ENCODE measurements at regions not wholly inside any gene's neighbourhood (a gene's known extent, or its start where the extent isn't known, plus 50 kb on each side); places are given as distances from the start of the nearest gene placed in this dataset.

DNA sequence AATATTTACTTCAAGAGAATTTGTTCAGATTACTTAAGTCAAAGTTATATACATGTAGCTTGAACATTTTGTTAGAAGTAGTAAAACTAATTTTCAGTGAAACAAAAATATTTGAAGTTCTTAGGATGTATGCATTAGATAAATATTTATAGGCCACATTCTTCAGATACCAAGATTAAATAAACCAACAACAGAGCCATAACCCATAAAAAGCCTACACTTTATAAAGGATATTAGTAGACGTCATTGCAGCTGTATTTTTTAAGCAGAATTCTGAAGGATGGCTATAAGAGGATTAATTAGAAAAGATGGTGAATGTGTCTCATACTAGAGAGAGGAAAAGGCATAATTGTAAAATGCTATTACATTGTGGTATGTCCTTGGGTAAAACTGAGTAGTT is 449.7 kb upstream of the ALCAM start:
- DNase-seq, result no peak
- Mint-ChIP-seq H3K4me3 (no peak overlapping the region), H3K36me3 (ENCODE audit: low read depth) (no peaks in the 10 kb centered on the region), H3K27ac (no peak overlapping the region), H3K4me1 (peaks cover 16% of the 10 kb centered on the region), H3K9me3 (peaks cover 5% of the 10 kb centered on the region), H3K27me3 (ENCODE audit: low read depth, poor library complexity) (no peaks in the 10 kb centered on the region)
- TF ChIP-seq CTCF (IDR thresholded peaks at IDR 0.05), result no peak

DNA sequence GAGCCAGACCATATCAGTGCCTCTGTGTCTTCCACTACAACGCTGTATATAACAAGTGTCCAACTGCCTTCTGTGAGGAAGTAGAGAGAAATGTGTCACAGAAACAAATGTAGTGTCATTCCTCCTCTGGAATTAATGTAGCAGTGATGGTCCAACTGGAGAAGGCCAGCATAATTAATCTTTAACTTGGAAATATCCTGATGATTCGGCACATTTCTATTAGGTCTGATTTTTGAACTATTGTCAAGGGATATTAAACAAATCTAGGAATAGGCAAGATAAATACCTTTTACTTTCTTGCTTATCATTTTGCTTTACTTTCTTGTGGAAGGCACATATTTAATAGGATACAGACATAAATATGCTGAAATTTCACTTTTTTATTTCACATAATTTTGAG is 446.2 kb upstream of the ALCAM start:
- H3K36me3 Mint-ChIP-seq (ENCODE audit: low read depth), result peaks cover 4% of the 10 kb centered on the region
- no peak overlapping the region for H3K4me3 Mint-ChIP-seq
- peaks cover 8% of the 10 kb centered on the region for H3K9me3 Mint-ChIP-seq
- peaks cover 11% of the 10 kb centered on the region for H3K4me1 Mint-ChIP-seq
- peaks cover 3% of the 10 kb centered on the region for H3K27me3 Mint-ChIP-seq (ENCODE audit: low read depth, poor library complexity)
- no peak overlapping the region for H3K27ac Mint-ChIP-seq
- TF ChIP-seq CTCF (IDR thresholded peaks at IDR 0.05), result no peak
- no peak for DNase-seq

GRCh38 chr3:104933972-104934371 is 432.7 kb upstream of the ALCAM start:
- no peak for DNase-seq
- no peaks in the 10 kb centered on the region for H3K4me1 Mint-ChIP-seq
- no peaks in the 10 kb centered on the region for H3K27me3 Mint-ChIP-seq (ENCODE audit: low read depth, poor library complexity)
- no peak overlapping the region for H3K4me3 Mint-ChIP-seq
- no peak for TF ChIP-seq CTCF (IDR thresholded peaks at IDR 0.05)
- H3K27ac Mint-ChIP-seq, result no peak overlapping the region
- peaks cover 27% of the 10 kb centered on the region for H3K9me3 Mint-ChIP-seq
- H3K36me3 Mint-ChIP-seq (ENCODE audit: low read depth), result peaks cover 14% of the 10 kb centered on the region

GRCh38 chr3:104935613-104936012 is 431.1 kb upstream of the ALCAM start:
- H3K9me3 Mint-ChIP-seq, result peaks cover 14% of the 10 kb centered on the region
- no peak for TF ChIP-seq CTCF (IDR thresholded peaks at IDR 0.05)
- no peak overlapping the region for H3K4me3 Mint-ChIP-seq
- no peak overlapping the region for H3K27ac Mint-ChIP-seq
- H3K27me3 Mint-ChIP-seq (ENCODE audit: low read depth, poor library complexity), result no peaks in the 10 kb centered on the region
- H3K36me3 Mint-ChIP-seq (ENCODE audit: low read depth), result peaks cover 3% of the 10 kb centered on the region
- DNase-seq, result no peak
- no peaks in the 10 kb centered on the region for H3K4me1 Mint-ChIP-seq

- no peak for TF ChIP-seq CTCF (IDR thresholded peaks at IDR 0.05)
- no peaks in the 10 kb centered on the region for H3K4me1 Mint-ChIP-seq
- no peak overlapping the region for H3K27ac Mint-ChIP-seq
- DNase-seq, result no peak
- no peaks in the 10 kb centered on the region for H3K27me3 Mint-ChIP-seq (ENCODE audit: low read depth, poor library complexity)
- no peaks in the 10 kb centered on the region for H3K36me3 Mint-ChIP-seq (ENCODE audit: low read depth)
- H3K9me3 Mint-ChIP-seq, result no peaks in the 10 kb centered on the region
- no peak overlapping the region for H3K4me3 Mint-ChIP-seq
These were observed 427.5 kb upstream of the ALCAM start for GRCh38 chr3:104939196-104939595.

DNA sequence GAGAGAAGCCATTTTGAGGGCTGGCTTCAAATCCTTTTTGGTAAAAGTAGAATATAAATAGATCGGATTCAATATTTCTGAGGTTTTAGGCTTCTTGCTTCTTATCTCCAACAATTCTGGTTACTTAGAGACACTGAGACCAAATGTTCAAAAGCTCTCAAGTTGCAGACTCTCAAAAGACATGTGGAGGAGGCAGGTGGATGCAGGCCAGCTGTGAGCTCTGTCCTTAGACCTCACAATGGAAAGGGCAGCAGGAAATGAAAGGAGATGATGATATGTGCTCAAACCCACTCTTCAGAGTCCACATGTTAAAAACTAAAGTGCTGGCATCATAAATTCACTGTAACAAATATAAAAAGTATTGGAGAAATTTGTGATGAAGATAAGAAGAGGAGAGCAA is 424.9 kb upstream of the ALCAM start:
- H3K4me3 Mint-ChIP-seq, result no peak overlapping the region
- H3K27ac Mint-ChIP-seq, result no peak overlapping the region
- no peak for DNase-seq
- no peaks in the 10 kb centered on the region for H3K4me1 Mint-ChIP-seq
- TF ChIP-seq CTCF (IDR thresholded peaks at IDR 0.05), result no peak
- no peaks in the 10 kb centered on the region for H3K36me3 Mint-ChIP-seq (ENCODE audit: low read depth)
- peaks cover 8% of the 10 kb centered on the region for H3K9me3 Mint-ChIP-seq
- H3K27me3 Mint-ChIP-seq (ENCODE audit: low read depth, poor library complexity), result no peaks in the 10 kb centered on the region
